T-helper 2 cell treated with Interferon-gamma antibody and Interleukin-4, amounts not matched to agents 5 μg/mL and 100 μg/mL, for 36 hours (primary cell): ENCODE measurements at regions not wholly inside any gene's neighbourhood (a gene's known extent, or its start where the extent isn't known, plus 50 kb on each side); places are given as distances from the start of the nearest gene placed in this dataset.

Experiments used
- DNase-seq: peaks from one replicate; pipeline ENCODE4 v3.0.0; 2021; ENCODE audit warnings: low spot score
- H3K27ac Mint-ChIP-seq: one replicate; pipeline ENCODE4 v1.8.0; 2021; ENCODE audit warnings: mild to moderate bottlenecking, mixed read lengths
- H3K27me3 Mint-ChIP-seq: one replicate; pipeline ENCODE4 v1.8.0; 2021; ENCODE audit warnings: low read depth, mixed read lengths
- H3K36me3 Mint-ChIP-seq: one replicate; pipeline ENCODE4 v1.8.0; 2021; ENCODE audit warnings: low read depth, mixed read lengths
- H3K4me1 Mint-ChIP-seq: one replicate; pipeline ENCODE4 v1.8.0; 2021; ENCODE audit warnings: low read depth, mixed read lengths
- H3K4me3 Mint-ChIP-seq: one replicate; pipeline ENCODE4 v1.8.0; 2022; ENCODE audit warnings: mild to moderate bottlenecking, moderate library complexity, mixed read lengths
- H3K9me3 Mint-ChIP-seq: one replicate; pipeline ENCODE4 v1.8.0; 2021; ENCODE audit warnings: mixed read lengths

- no peaks in the 10 kb centered on the region for H3K9me3 Mint-ChIP-seq
- no peak overlapping the region for H3K4me3 Mint-ChIP-seq
- DNase-seq: peak; percentile 14
- no peak overlapping the region for H3K27ac Mint-ChIP-seq
- no peaks in the 10 kb centered on the region for H3K4me1 Mint-ChIP-seq
- H3K27me3 Mint-ChIP-seq: peaks cover 15% of the 10 kb centered on the region
- no peaks in the 10 kb centered on the region for H3K36me3 Mint-ChIP-seq
These were observed 101.0 kb downstream of the GGTLC2 start for GRCh38 chr22:22745225-22746060.

GRCh38 chr22:22746061-22746962, 101.9 kb downstream of the GGTLC2 start:
- no peaks in the 10 kb centered on the region for H3K9me3 Mint-ChIP-seq
- no peak overlapping the region for H3K27ac Mint-ChIP-seq
- DNase-seq: no peak
- H3K36me3 Mint-ChIP-seq: no peaks in the 10 kb centered on the region
- H3K4me3 Mint-ChIP-seq: no peak overlapping the region
- H3K27me3 Mint-ChIP-seq: peaks cover 9% of the 10 kb centered on the region
- H3K4me1 Mint-ChIP-seq: no peaks in the 10 kb centered on the region

- no peaks in the 10 kb centered on the region for H3K36me3 Mint-ChIP-seq
- no peaks in the 10 kb centered on the region for H3K9me3 Mint-ChIP-seq
- no peak overlapping the region for H3K27ac Mint-ChIP-seq
- DNase-seq: no peak
- H3K27me3 Mint-ChIP-seq: peaks cover 5% of the 10 kb centered on the region
- no peaks in the 10 kb centered on the region for H3K4me1 Mint-ChIP-seq
- H3K4me3 Mint-ChIP-seq: no peak overlapping the region
These were observed 102.8 kb downstream of the GGTLC2 start for GRCh38 chr22:22746963-22747933.

- Mint-ChIP-seq H3K36me3 (no peaks in the 10 kb centered on the region), H3K27ac (no peak overlapping the region), H3K4me3 (no peak overlapping the region), H3K4me1 (peaks cover 2% of the 10 kb centered on the region), H3K9me3 (no peaks in the 10 kb centered on the region), H3K27me3 (peaks cover 4% of the 10 kb centered on the region)
- peak; percentile 15 for DNase-seq
These were observed 103.9 kb downstream of the GGTLC2 start for GRCh38 chr22:22748297-22748743.

GRCh38 chr22:22748756-22749155, 104.3 kb downstream of the GGTLC2 start:
- no peak overlapping the region for H3K4me3 Mint-ChIP-seq
- H3K4me1 Mint-ChIP-seq: peaks cover 4% of the 10 kb centered on the region
- no peak overlapping the region for H3K27ac Mint-ChIP-seq
- no peaks in the 10 kb centered on the region for H3K27me3 Mint-ChIP-seq
- H3K9me3 Mint-ChIP-seq: no peaks in the 10 kb centered on the region
- H3K36me3 Mint-ChIP-seq: no peaks in the 10 kb centered on the region
- DNase-seq: no peak

- Mint-ChIP-seq H3K27me3 (no peaks in the 10 kb centered on the region), H3K4me3 (no peak overlapping the region), H3K4me1 (peaks cover 4% of the 10 kb centered on the region), H3K36me3 (no peaks in the 10 kb centered on the region), H3K9me3 (no peaks in the 10 kb centered on the region), H3K27ac (no peak overlapping the region)
- no peak for DNase-seq
These were observed 104.8 kb downstream of the GGTLC2 start for GRCh38 chr22:22749167-22749758.

- Mint-ChIP-seq H3K9me3 (no peaks in the 10 kb centered on the region), H3K27me3 (no peaks in the 10 kb centered on the region), H3K4me1 (peaks cover 4% of the 10 kb centered on the region), H3K27ac (no peak overlapping the region), H3K4me3 (no peak overlapping the region), H3K36me3 (no peaks in the 10 kb centered on the region)
- DNase-seq: no peak
These were observed 106.1 kb downstream of the GGTLC2 start for GRCh38 chr22:22750335-22751042.

- H3K4me1 Mint-ChIP-seq: peaks cover 4% of the 10 kb centered on the region
- no peak overlapping the region for H3K27ac Mint-ChIP-seq
- DNase-seq: no peak
- no peaks in the 10 kb centered on the region for H3K27me3 Mint-ChIP-seq
- no peaks in the 10 kb centered on the region for H3K36me3 Mint-ChIP-seq
- no peak overlapping the region for H3K4me3 Mint-ChIP-seq
- H3K9me3 Mint-ChIP-seq: no peaks in the 10 kb centered on the region
These were observed 106.7 kb downstream of the GGTLC2 start for GRCh38 chr22:22751043-22751603.

- H3K36me3 Mint-ChIP-seq: no peaks in the 10 kb centered on the region
- H3K27ac Mint-ChIP-seq: no peak overlapping the region
- peaks cover 2% of the 10 kb centered on the region for H3K27me3 Mint-ChIP-seq
- no peak overlapping the region for H3K4me3 Mint-ChIP-seq
- no peaks in the 10 kb centered on the region for H3K9me3 Mint-ChIP-seq
- H3K4me1 Mint-ChIP-seq: peaks cover 6% of the 10 kb centered on the region
- DNase-seq: no peak
These were observed 107.8 kb downstream of the GGTLC2 start for GRCh38 chr22:22752199-22752555.

GRCh38 chr22:22752556-22753477, 108.4 kb downstream of the GGTLC2 start:
- Mint-ChIP-seq H3K27ac (no peak overlapping the region), H3K4me1 (peaks cover 8% of the 10 kb centered on the region), H3K36me3 (no peaks in the 10 kb centered on the region), H3K9me3 (no peaks in the 10 kb centered on the region), H3K27me3 (peaks cover 2% of the 10 kb centered on the region), H3K4me3 (no peak overlapping the region)
- DNase-seq: no peak

GRCh38 chr22:22753526-22754267, 109.3 kb downstream of the GGTLC2 start:
- H3K4me3 Mint-ChIP-seq: no peak overlapping the region
- peak; percentile 47 for DNase-seq
- H3K27me3 Mint-ChIP-seq: peaks cover 2% of the 10 kb centered on the region
- no peaks in the 10 kb centered on the region for H3K9me3 Mint-ChIP-seq
- H3K4me1 Mint-ChIP-seq: peaks cover 8% of the 10 kb centered on the region
- H3K27ac Mint-ChIP-seq: no peak overlapping the region
- H3K36me3 Mint-ChIP-seq: no peaks in the 10 kb centered on the region
